Ectodermal cell (in vitro differentiated cells): ENCODE measurements at regions not wholly inside any gene's neighbourhood (a gene's known extent, or its start where the extent isn't known, plus 50 kb on each side); places are given as distances from the start of the nearest gene placed in this dataset.

Experiments
- H3K27ac ChIP-seq: 2 replicates; pipeline ENCODE4 v1.7.0; 2013; ENCODE audit warnings: mild to moderate bottlenecking, low read depth, low read length; ENCODE audit not compliant: insufficient read depth, poor library complexity, severe bottlenecking
- H3K27me3 ChIP-seq: 2 replicates; pipeline ENCODE4 v1.7.0; 2013; ENCODE audit warnings: mild to moderate bottlenecking, low read length; ENCODE audit not compliant: insufficient read depth, control insufficient read depth, poor library complexity, severe bottlenecking
- H3K36me3 ChIP-seq: one replicate; pipeline ENCODE4 v1.7.0; 2013; ENCODE audit warnings: low read length; ENCODE audit not compliant: control insufficient read depth, insufficient read depth
- H3K4me1 ChIP-seq: one replicate; pipeline ENCODE4 v1.7.0; 2013; ENCODE audit warnings: low read length; ENCODE audit not compliant: control insufficient read depth, insufficient read depth
- H3K4me3 ChIP-seq: 2 replicates; pipeline ENCODE4 v1.7.0; 2013; ENCODE audit warnings: low read depth, low read length, control low read depth; ENCODE audit not compliant: insufficient read depth
- H3K9me3 ChIP-seq: 2 replicates; pipeline ENCODE4 v1.7.0; 2013; ENCODE audit warnings: mild to moderate bottlenecking, low read length, moderate library complexity; ENCODE audit not compliant: control insufficient read depth
- WGBS, 2 experiments: methylation state at CpG; one replicate each; pipeline ENCODE4 v1.1.7; 2013; ENCODE audit warnings: missing lambda C conversion rate in 2 of 2; 5-methylcytosine and 5-hydroxymethylcytosine counted together

GRCh38 chr1:231093156-231093922 lies 53.3 kb upstream of the FAM89A start:
- no peaks in the 10 kb centered on the region for H3K27me3 ChIP-seq
- no peaks in the 10 kb centered on the region for H3K9me3 ChIP-seq
- no peak overlapping the region for H3K4me3 ChIP-seq
- 70 to 71% methylated on average over 13 of the region's 13 CpGs for WGBS, 2 experiments
- H3K4me1 ChIP-seq = no peaks in the 10 kb centered on the region
- peak overlapping the region; percentile 55 for H3K27ac ChIP-seq
- no peaks in the 10 kb centered on the region for H3K36me3 ChIP-seq

DNA sequence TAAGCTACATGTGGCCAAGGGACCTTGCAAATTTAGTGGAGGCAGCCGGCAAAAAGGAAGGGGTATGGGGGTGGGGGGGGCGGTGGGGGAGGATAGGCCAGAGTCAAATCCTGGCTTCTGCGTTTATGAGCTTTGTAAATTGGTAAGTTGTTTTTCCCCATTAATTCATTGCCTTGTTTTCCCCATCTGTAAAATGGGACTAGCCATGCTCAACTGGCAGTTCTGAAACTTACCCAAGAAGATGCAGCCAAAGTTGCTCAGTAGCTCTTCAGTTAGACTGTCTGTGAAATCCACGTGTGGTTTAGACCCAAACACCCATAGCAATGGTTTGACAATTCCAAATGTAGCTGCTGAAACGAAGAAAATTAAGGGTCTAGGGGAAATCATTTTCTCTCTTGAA lies 52.3 kb upstream of the FAM89A start:
- H3K4me1 ChIP-seq = no peaks in the 10 kb centered on the region
- WGBS, 2 experiments = 64 to 89% methylated on average over 5 of the region's 5 CpGs
- H3K36me3 ChIP-seq = no peaks in the 10 kb centered on the region
- H3K9me3 ChIP-seq = no peaks in the 10 kb centered on the region
- no peaks in the 10 kb centered on the region for H3K27me3 ChIP-seq
- H3K4me3 ChIP-seq = no peak overlapping the region
- no peak overlapping the region for H3K27ac ChIP-seq

DNA sequence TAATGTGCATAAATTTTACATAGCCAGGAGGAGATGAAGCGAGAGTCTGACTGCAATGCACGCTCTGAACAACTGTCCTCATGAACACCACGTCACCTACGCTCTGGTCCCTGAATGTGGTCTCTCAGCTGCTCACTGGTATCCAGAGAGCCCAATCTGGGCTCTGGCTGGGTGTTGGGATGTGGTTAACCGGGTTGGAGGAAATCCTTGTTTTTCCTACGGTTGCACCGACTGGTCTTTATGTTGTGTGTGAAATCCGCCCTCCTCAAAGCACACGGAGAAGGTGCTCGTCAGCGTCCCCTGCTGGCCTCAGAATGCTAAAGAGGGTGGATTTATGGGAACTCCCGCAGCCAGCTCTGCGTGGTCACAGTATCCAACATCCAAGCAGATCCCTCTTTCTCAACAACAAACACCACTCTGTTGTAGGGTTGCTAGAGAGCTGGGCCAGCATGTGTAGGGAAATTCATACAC lies 51.8 kb upstream of the FAM89A start:
- Histone ChIP-seq H3K4me3 (no peak overlapping the region), H3K9me3 (no peaks in the 10 kb centered on the region), H3K36me3 (no peaks in the 10 kb centered on the region), H3K27me3 (no peaks in the 10 kb centered on the region), H3K27ac (no peak overlapping the region), H3K4me1 (no peaks in the 10 kb centered on the region)
- WGBS, 2 experiments = 43 to 44% methylated on average over 13 of the region's 13 CpGs

DNA sequence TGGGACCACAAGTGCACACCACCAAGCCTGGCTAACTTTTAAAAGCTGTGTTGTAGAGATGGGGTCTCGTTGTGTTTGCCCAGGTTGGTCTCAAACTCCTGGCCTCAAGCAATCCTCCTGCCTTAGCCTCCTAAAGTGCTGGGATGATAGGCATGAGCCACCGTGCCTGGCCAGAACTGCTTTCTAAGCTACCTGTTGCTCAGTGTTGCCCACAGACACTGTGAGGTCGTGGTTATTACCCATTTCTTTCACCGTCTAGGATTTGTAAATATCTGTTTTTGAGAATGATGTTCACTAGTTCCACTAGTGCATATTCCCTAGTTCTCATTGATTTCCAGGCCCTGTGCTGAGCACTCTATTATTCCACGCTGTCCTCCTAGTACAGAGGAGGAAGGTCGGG lies 51.4 kb upstream of the FAM89A start:
- H3K27me3 ChIP-seq = no peaks in the 10 kb centered on the region
- no peaks in the 10 kb centered on the region for H3K4me1 ChIP-seq
- H3K9me3 ChIP-seq = no peaks in the 10 kb centered on the region
- WGBS, 2 experiments = 80 to 85% methylated on average over 6 of the region's 6 CpGs
- H3K4me3 ChIP-seq = no peak overlapping the region
- H3K36me3 ChIP-seq = no peaks in the 10 kb centered on the region
- H3K27ac ChIP-seq = no peak overlapping the region
